ENCODE measurements at regions not wholly inside any gene's neighbourhood (a gene's known extent, or its start where the extent isn't known, plus 50 kb on each side); places are given as distances from the start of the nearest gene placed in this dataset.

GRCh38 chr6:153816366-153816765 is 222.7 kb upstream of the OPRM1 start:
- Histone ChIP-seq H3K36me3 (ENCODE audit: control insufficient read depth, insufficient read depth, low read length) (no peaks in the 10 kb centered on the region), H3K27ac (ENCODE audit: low read depth, low read length) (no peak overlapping the region), H3K9ac (ENCODE audit: low read length) (no peak overlapping the region), H3K4me1 (ENCODE audit: control insufficient read depth, insufficient read depth, low read length) (no peaks in the 10 kb centered on the region), H3K4me3 (ENCODE audit: low read length) (no peak overlapping the region), H3K27me3 (ENCODE audit: control insufficient read depth, insufficient read depth, low read length) (no peaks in the 10 kb centered on the region)

- no peaks in the 10 kb centered on the region for H3K27me3 ChIP-seq (ENCODE audit: control insufficient read depth, insufficient read depth, low read length)
- no peak overlapping the region for H3K27ac ChIP-seq (ENCODE audit: low read depth, low read length)
- no peaks in the 10 kb centered on the region for H3K4me1 ChIP-seq (ENCODE audit: control insufficient read depth, insufficient read depth, low read length)
- no peak overlapping the region for H3K4me3 ChIP-seq (ENCODE audit: low read length)
- H3K9ac ChIP-seq (ENCODE audit: low read length): no peak overlapping the region
- H3K36me3 ChIP-seq (ENCODE audit: control insufficient read depth, insufficient read depth, low read length): no peaks in the 10 kb centered on the region
These were observed 224.9 kb upstream of the OPRM1 start for GRCh38 chr6:153814136-153814535.

- H3K9ac ChIP-seq (ENCODE audit: low read length): no peak overlapping the region
- H3K4me3 ChIP-seq (ENCODE audit: low read length): no peak overlapping the region
- no peaks in the 10 kb centered on the region for H3K27me3 ChIP-seq (ENCODE audit: control insufficient read depth, insufficient read depth, low read length)
- H3K4me1 ChIP-seq (ENCODE audit: control insufficient read depth, insufficient read depth, low read length): no peaks in the 10 kb centered on the region
- H3K36me3 ChIP-seq (ENCODE audit: control insufficient read depth, insufficient read depth, low read length): no peaks in the 10 kb centered on the region
- no peak overlapping the region for H3K27ac ChIP-seq (ENCODE audit: low read depth, low read length)
These were observed 234.2 kb upstream of the OPRM1 start for GRCh38 chr6:153804755-153805330.

GRCh38 chr6:153801917-153802316 is 237.1 kb upstream of the OPRM1 start:
- no peak overlapping the region for H3K4me3 ChIP-seq (ENCODE audit: low read length)
- H3K9ac ChIP-seq (ENCODE audit: low read length): no peak overlapping the region
- no peaks in the 10 kb centered on the region for H3K4me1 ChIP-seq (ENCODE audit: control insufficient read depth, insufficient read depth, low read length)
- H3K27me3 ChIP-seq (ENCODE audit: control insufficient read depth, insufficient read depth, low read length): no peaks in the 10 kb centered on the region
- H3K27ac ChIP-seq (ENCODE audit: low read depth, low read length): no peak overlapping the region
- H3K36me3 ChIP-seq (ENCODE audit: control insufficient read depth, insufficient read depth, low read length): no peaks in the 10 kb centered on the region

GRCh38 chr6:153800580-153801188 is 238.4 kb upstream of the OPRM1 start:
- H3K4me1 ChIP-seq (ENCODE audit: control insufficient read depth, insufficient read depth, low read length): no peaks in the 10 kb centered on the region
- no peaks in the 10 kb centered on the region for H3K27me3 ChIP-seq (ENCODE audit: control insufficient read depth, insufficient read depth, low read length)
- no peak overlapping the region for H3K27ac ChIP-seq (ENCODE audit: low read depth, low read length)
- no peaks in the 10 kb centered on the region for H3K36me3 ChIP-seq (ENCODE audit: control insufficient read depth, insufficient read depth, low read length)
- H3K9ac ChIP-seq (ENCODE audit: low read length): no peak overlapping the region
- no peak overlapping the region for H3K4me3 ChIP-seq (ENCODE audit: low read length)

- no peak overlapping the region for H3K9ac ChIP-seq (ENCODE audit: low read length)
- no peak overlapping the region for H3K27ac ChIP-seq (ENCODE audit: low read depth, low read length)
- H3K4me1 ChIP-seq (ENCODE audit: control insufficient read depth, insufficient read depth, low read length): no peaks in the 10 kb centered on the region
- no peaks in the 10 kb centered on the region for H3K27me3 ChIP-seq (ENCODE audit: control insufficient read depth, insufficient read depth, low read length)
- no peaks in the 10 kb centered on the region for H3K36me3 ChIP-seq (ENCODE audit: control insufficient read depth, insufficient read depth, low read length)
- H3K4me3 ChIP-seq (ENCODE audit: low read length): no peak overlapping the region
These were observed 248.1 kb upstream of the OPRM1 start for GRCh38 chr6:153790876-153791473.

GRCh38 chr6:153790048-153790447 is 249.0 kb upstream of the OPRM1 start:
- H3K27me3 ChIP-seq (ENCODE audit: control insufficient read depth, insufficient read depth, low read length): no peaks in the 10 kb centered on the region
- no peak overlapping the region for H3K27ac ChIP-seq (ENCODE audit: low read depth, low read length)
- H3K4me3 ChIP-seq (ENCODE audit: low read length): no peak overlapping the region
- H3K36me3 ChIP-seq (ENCODE audit: control insufficient read depth, insufficient read depth, low read length): no peaks in the 10 kb centered on the region
- H3K9ac ChIP-seq (ENCODE audit: low read length): no peak overlapping the region
- no peaks in the 10 kb centered on the region for H3K4me1 ChIP-seq (ENCODE audit: control insufficient read depth, insufficient read depth, low read length)

- H3K4me1 ChIP-seq (ENCODE audit: control insufficient read depth, insufficient read depth, low read length): no peaks in the 10 kb centered on the region
- H3K27ac ChIP-seq (ENCODE audit: low read depth, low read length): no peak overlapping the region
These were observed 251.8 kb upstream of the OPRM1 start for GRCh38 chr6:153787341-153787606.

GRCh38 chr6:153781306-153781705 is 257.7 kb upstream of the OPRM1 start:
- no peaks in the 10 kb centered on the region for H3K36me3 ChIP-seq (ENCODE audit: control insufficient read depth, insufficient read depth, low read length)
- H3K27ac ChIP-seq (ENCODE audit: low read depth, low read length): no peak overlapping the region
- H3K4me3 ChIP-seq (ENCODE audit: low read length): no peak overlapping the region
- no peak overlapping the region for H3K9ac ChIP-seq (ENCODE audit: low read length)
- H3K4me1 ChIP-seq (ENCODE audit: control insufficient read depth, insufficient read depth, low read length): no peaks in the 10 kb centered on the region
- no peaks in the 10 kb centered on the region for H3K27me3 ChIP-seq (ENCODE audit: control insufficient read depth, insufficient read depth, low read length)

More at GRCh38 chr6:153787341-153787606, 251.8 kb upstream of the OPRM1 start:
- Histone ChIP-seq H3K27me3 (ENCODE audit: control insufficient read depth, insufficient read depth, low read length) (no peaks in the 10 kb centered on the region), H3K36me3 (ENCODE audit: control insufficient read depth, insufficient read depth, low read length) (no peaks in the 10 kb centered on the region), H3K4me3 (ENCODE audit: low read length) (no peak overlapping the region), H3K9ac (ENCODE audit: low read length) (no peak overlapping the region)

- Histone ChIP-seq H3K9ac (ENCODE audit: low read length) (no peak overlapping the region), H3K27me3 (ENCODE audit: control insufficient read depth, insufficient read depth, low read length) (no peaks in the 10 kb centered on the region), H3K4me1 (ENCODE audit: control insufficient read depth, insufficient read depth, low read length) (no peaks in the 10 kb centered on the region), H3K27ac (ENCODE audit: low read depth, low read length) (no peak overlapping the region), H3K36me3 (ENCODE audit: control insufficient read depth, insufficient read depth, low read length) (no peaks in the 10 kb centered on the region), H3K4me3 (ENCODE audit: low read length) (no peak overlapping the region)
These were observed 259.0 kb upstream of the OPRM1 start for GRCh38 chr6:153780011-153780410.

GRCh38 chr6:153778216-153778615 is 260.8 kb upstream of the OPRM1 start:
- H3K9ac ChIP-seq (ENCODE audit: low read length): no peak overlapping the region
- no peak overlapping the region for H3K27ac ChIP-seq (ENCODE audit: low read depth, low read length)
- H3K36me3 ChIP-seq (ENCODE audit: control insufficient read depth, insufficient read depth, low read length): no peaks in the 10 kb centered on the region
- no peaks in the 10 kb centered on the region for H3K27me3 ChIP-seq (ENCODE audit: control insufficient read depth, insufficient read depth, low read length)
- no peak overlapping the region for H3K4me3 ChIP-seq (ENCODE audit: low read length)
- H3K4me1 ChIP-seq (ENCODE audit: control insufficient read depth, insufficient read depth, low read length): no peaks in the 10 kb centered on the region

GRCh38 chr6:153771577-153771976 is 267.5 kb upstream of the OPRM1 start:
- H3K27me3 ChIP-seq (ENCODE audit: control insufficient read depth, insufficient read depth, low read length): no peaks in the 10 kb centered on the region
- no peak overlapping the region for H3K4me3 ChIP-seq (ENCODE audit: low read length)
- no peak overlapping the region for H3K27ac ChIP-seq (ENCODE audit: low read depth, low read length)
- H3K36me3 ChIP-seq (ENCODE audit: control insufficient read depth, insufficient read depth, low read length): no peaks in the 10 kb centered on the region
- H3K4me1 ChIP-seq (ENCODE audit: control insufficient read depth, insufficient read depth, low read length): no peaks in the 10 kb centered on the region
- no peak overlapping the region for H3K9ac ChIP-seq (ENCODE audit: low read length)

- no peak overlapping the region for H3K4me3 ChIP-seq (ENCODE audit: low read length)
- H3K27me3 ChIP-seq (ENCODE audit: control insufficient read depth, insufficient read depth, low read length): no peaks in the 10 kb centered on the region
- no peak overlapping the region for H3K9ac ChIP-seq (ENCODE audit: low read length)
- no peak overlapping the region for H3K27ac ChIP-seq (ENCODE audit: low read depth, low read length)
- H3K4me1 ChIP-seq (ENCODE audit: control insufficient read depth, insufficient read depth, low read length): no peaks in the 10 kb centered on the region
- no peaks in the 10 kb centered on the region for H3K36me3 ChIP-seq (ENCODE audit: control insufficient read depth, insufficient read depth, low read length)
These were observed 271.9 kb upstream of the OPRM1 start for GRCh38 chr6:153767127-153767526.
